22Rv1 (cell line): ENCODE measurements at regions not wholly inside any gene's neighbourhood (a gene's known extent, or its start where the extent isn't known, plus 50 kb on each side); places are given as distances from the start of the nearest gene placed in this dataset.

Experiments
- CTCF ChIP-seq: fragments of 450-650 bp; IDR thresholded peaks from 2 replicates; pipeline ENCODE4 v1.5.1; 2017; ENCODE audit warnings: mild to moderate bottlenecking
- ZFX ChIP-seq: fragments of 450-650 bp; IDR thresholded peaks from 2 replicates; pipeline ENCODE4 v1.6.1; 2017; ENCODE audit warnings: antibody characterized with exemption, borderline replicate concordance

- TF ChIP-seq CTCF (no peak), ZFX (no peak)
These were observed 122.5 kb downstream of the DAD1 start for GRCh38 chr14:22466491-22466890.
